GM12891 (cell line): ENCODE measurements at regions not wholly inside any gene's neighbourhood (a gene's known extent, or its start where the extent isn't known, plus 50 kb on each side); places are given as distances from the start of the nearest gene placed in this dataset.

Source experiments
- PAX5 ChIP-seq: IDR thresholded peaks from 2 replicates; pipeline ENCODE4 v1.6.1; 2011; ENCODE audit warnings: low read length, moderate library complexity, mild to moderate bottlenecking; ENCODE audit not compliant: insufficient read depth, severe bottlenecking
- POLR2A ChIP-seq: IDR thresholded peaks from 2 replicates; pipeline ENCODE4 v1.6.1; 2011; ENCODE audit warnings: low read depth, low read length, control low read depth
- POLR2AphosphoS5 ChIP-seq: IDR thresholded peaks from 2 replicates; pipeline ENCODE4 v1.6.1; 2011; ENCODE audit warnings: low read depth, low read length, control low read depth
- POU2F2 ChIP-seq: IDR thresholded peaks from 2 replicates; pipeline ENCODE4 v1.6.1; 2011; ENCODE audit warnings: low read depth, mild to moderate bottlenecking, control low read depth, low read length, moderate library complexity
- SPI1 ChIP-seq: IDR thresholded peaks from 2 replicates; pipeline ENCODE4 v1.6.1; 2011; ENCODE audit warnings: low read depth, low read length, control low read depth
- TAF1 ChIP-seq: IDR thresholded peaks from 2 replicates; pipeline ENCODE4 v1.6.1; 2011; ENCODE audit warnings: low read depth, low read length, control low read depth

- TF ChIP-seq POU2F2, result no peak
- no peak for TF ChIP-seq POLR2AphosphoS5
- TF ChIP-seq POLR2A, result no peak
- TF ChIP-seq TAF1, result no peak
- no peak for TF ChIP-seq SPI1
- no peak for TF ChIP-seq PAX5
These were observed 108.9 kb upstream of the ZCCHC13 start for GRCh38 chrX:74195120-74195519.
